ENCODE measurements at regions not wholly inside any gene's neighbourhood (a gene's known extent, or its start where the extent isn't known, plus 50 kb on each side); places are given as distances from the start of the nearest gene placed in this dataset.

DNA sequence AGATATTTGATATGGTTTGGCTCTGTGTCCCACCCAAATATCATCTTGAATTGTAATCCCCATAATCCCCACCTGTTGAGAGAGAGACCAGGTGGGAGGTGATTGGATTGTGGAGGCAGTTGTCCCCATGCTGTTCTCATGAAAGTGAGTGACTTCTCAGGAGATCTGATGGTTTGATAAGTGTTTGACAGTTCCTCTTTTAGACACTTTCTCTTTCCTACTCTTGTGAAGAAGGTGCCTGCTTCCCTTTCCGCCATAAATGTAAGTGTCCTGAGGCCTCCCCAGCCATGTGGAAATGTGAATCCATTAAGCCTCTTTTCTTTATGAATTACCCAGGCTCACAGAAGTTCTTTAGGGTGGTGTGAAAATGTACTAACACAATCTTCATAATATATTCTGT is 1404.0 kb upstream of the ADGRB3 start:
- Histone ChIP-seq H4K20me1 (ENCODE audit: low read length) (no peaks in the 10 kb centered on the region), H3K4me3 (ENCODE audit: low read length) (no peak overlapping the region), H3K4me2 (ENCODE audit: low read length) (no peak overlapping the region), H3K9ac (ENCODE audit: low read length) (no peak overlapping the region), H3F3A (ENCODE audit: low read length, unreplicated experiment) (no peaks in the 10 kb centered on the region), H3K36me3 (ENCODE audit: low read depth, low read length) (no peaks in the 10 kb centered on the region), H3K27me3 (ENCODE audit: low read length) (no peaks in the 10 kb centered on the region), H3K9me2 (replicated peaks; ENCODE audit: low read length) (no peaks in the 10 kb centered on the region), H2AFZ (ENCODE audit: low read length) (no peak overlapping the region), H3K9me3 (ENCODE audit: low read length) (no peaks in the 10 kb centered on the region), H3K4me1 (ENCODE audit: insufficient read depth, low read length) (no peaks in the 10 kb centered on the region), H3K27ac (ENCODE audit: low read length) (no peak overlapping the region), H3K79me2 (ENCODE audit: low read length) (no peaks in the 10 kb centered on the region)
- ChIA-PET POLR2A (ENCODE audit: unreplicated experiment) (no interaction called here), CTCF (no interaction called here)
- TF ChIP-seq, protein P1, sequence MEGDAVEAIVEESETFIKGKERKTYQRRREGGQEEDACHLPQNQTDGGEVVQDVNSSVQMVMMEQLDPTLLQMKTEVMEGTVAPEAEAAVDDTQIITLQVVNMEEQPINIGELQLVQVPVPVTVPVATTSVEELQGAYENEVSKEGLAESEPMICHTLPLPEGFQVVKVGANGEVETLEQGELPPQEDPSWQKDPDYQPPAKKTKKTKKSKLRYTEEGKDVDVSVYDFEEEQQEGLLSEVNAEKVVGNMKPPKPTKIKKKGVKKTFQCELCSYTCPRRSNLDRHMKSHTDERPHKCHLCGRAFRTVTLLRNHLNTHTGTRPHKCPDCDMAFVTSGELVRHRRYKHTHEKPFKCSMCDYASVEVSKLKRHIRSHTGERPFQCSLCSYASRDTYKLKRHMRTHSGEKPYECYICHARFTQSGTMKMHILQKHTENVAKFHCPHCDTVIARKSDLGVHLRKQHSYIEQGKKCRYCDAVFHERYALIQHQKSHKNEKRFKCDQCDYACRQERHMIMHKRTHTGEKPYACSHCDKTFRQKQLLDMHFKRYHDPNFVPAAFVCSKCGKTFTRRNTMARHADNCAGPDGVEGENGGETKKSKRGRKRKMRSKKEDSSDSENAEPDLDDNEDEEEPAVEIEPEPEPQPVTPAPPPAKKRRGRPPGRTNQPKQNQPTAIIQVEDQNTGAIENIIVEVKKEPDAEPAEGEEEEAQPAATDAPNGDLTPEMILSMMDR (conservative IDR thresholded peaks at IDR 0.05; ENCODE audit: low read depth, low read length) = no peak
- no peak for TF ChIP-seq EZH2phosphoT487 (IDR thresholded peaks at IDR 0.05; ENCODE audit: borderline replicate concordance, low read length)
- no peak for TF ChIP-seq EZH2 (IDR thresholded peaks at IDR 0.05; ENCODE audit: low read length, unreplicated experiment)
- intact Hi-C loops (cut with micrococcal nuclease) = no loop called here
- BruUV-seq (replicated peaks) = no TSS peak
- ATAC-seq (no peak), DNase-seq (no peak)

DNA sequence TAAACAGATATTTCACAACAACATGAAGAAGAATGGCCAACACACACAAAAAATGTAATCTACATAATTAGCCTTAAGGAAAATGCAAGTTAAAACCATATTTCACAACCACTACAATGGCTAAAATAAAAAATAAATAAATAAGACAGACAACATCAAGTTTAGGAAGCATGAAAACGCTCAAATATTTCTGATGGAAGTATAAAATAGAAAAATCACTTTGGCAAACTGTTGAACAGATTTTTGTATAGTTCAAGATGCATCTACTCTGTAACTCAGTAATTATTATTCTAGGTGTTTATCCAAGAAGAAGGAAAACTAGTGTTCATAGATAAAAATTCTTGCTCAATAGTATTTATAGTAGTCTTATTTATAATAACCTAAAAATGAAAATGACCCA is 1410.1 kb upstream of the ADGRB3 start:
- Histone ChIP-seq H3K79me2 (ENCODE audit: low read length) (no peaks in the 10 kb centered on the region), H4K20me1 (ENCODE audit: low read length) (no peaks in the 10 kb centered on the region), H3K27ac (ENCODE audit: low read length) (no peak overlapping the region), H3K4me2 (ENCODE audit: low read length) (no peak overlapping the region), H3K9me3 (ENCODE audit: low read length) (no peaks in the 10 kb centered on the region), H3K9me2 (replicated peaks; ENCODE audit: low read length) (no peaks in the 10 kb centered on the region), H2AFZ (ENCODE audit: low read length) (no peak overlapping the region), H3K4me3 (ENCODE audit: low read length) (no peak overlapping the region), H3K9ac (ENCODE audit: low read length) (no peak overlapping the region), H3K27me3 (ENCODE audit: low read length) (no peaks in the 10 kb centered on the region), H3K4me1 (ENCODE audit: insufficient read depth, low read length) (no peaks in the 10 kb centered on the region), H3F3A (ENCODE audit: low read length, unreplicated experiment) (no peaks in the 10 kb centered on the region), H3K36me3 (ENCODE audit: low read depth, low read length) (no peaks in the 10 kb centered on the region)
- ChIA-PET POLR2A (ENCODE audit: unreplicated experiment) (no interaction called here), CTCF (no interaction called here)
- intact Hi-C loops (cut with micrococcal nuclease) = no loop called here
- no peak for TF ChIP-seq EZH2 (IDR thresholded peaks at IDR 0.05; ENCODE audit: low read length, unreplicated experiment)
- no peak for TF ChIP-seq EZH2phosphoT487 (IDR thresholded peaks at IDR 0.05; ENCODE audit: borderline replicate concordance, low read length)
- TF ChIP-seq, protein P1 (conservative IDR thresholded peaks at IDR 0.05; ENCODE audit: low read depth, low read length) = no peak
- DNase-seq (no peak), ATAC-seq (no peak)
- no TSS peak for BruUV-seq (replicated peaks)

DNA sequence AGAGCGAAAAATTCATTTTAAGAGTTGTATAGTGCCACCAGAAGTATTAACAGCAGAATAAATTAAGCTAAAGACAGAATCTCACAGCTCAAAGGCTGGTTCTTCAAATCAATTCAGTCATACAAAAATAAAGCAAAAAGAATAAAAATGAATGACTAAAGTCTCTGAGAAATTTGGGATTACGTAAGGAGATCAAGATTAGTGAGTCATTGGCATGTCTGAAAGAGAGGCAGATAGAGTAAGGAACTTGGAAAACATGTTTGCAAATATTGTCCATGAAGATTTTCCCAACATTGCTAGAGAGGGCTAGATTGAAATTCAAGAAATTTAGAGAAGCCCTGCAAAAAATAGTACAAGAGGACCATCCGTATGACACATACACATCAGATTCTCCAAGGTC is 1413.9 kb upstream of the ADGRB3 start:
- Histone ChIP-seq H3K9me2 (replicated peaks; ENCODE audit: low read length) (no peaks in the 10 kb centered on the region), H3K27me3 (ENCODE audit: low read length) (no peaks in the 10 kb centered on the region), H3K36me3 (ENCODE audit: low read depth, low read length) (no peaks in the 10 kb centered on the region), H3K27ac (ENCODE audit: low read length) (no peak overlapping the region), H3K4me2 (ENCODE audit: low read length) (no peak overlapping the region), H3K4me3 (ENCODE audit: low read length) (no peak overlapping the region), H2AFZ (ENCODE audit: low read length) (no peak overlapping the region), H3K79me2 (ENCODE audit: low read length) (no peaks in the 10 kb centered on the region), H3K9me3 (ENCODE audit: low read length) (no peaks in the 10 kb centered on the region), H3F3A (ENCODE audit: low read length, unreplicated experiment) (no peaks in the 10 kb centered on the region), H3K9ac (ENCODE audit: low read length) (no peak overlapping the region), H3K4me1 (ENCODE audit: insufficient read depth, low read length) (no peaks in the 10 kb centered on the region), H4K20me1 (ENCODE audit: low read length) (no peaks in the 10 kb centered on the region)
- POLR2A ChIA-PET (ENCODE audit: unreplicated experiment) = no interaction called here
- intact Hi-C loops (cut with micrococcal nuclease) = no loop called here
- no peak for ATAC-seq
- DNase-seq = peak; percentile 9
- CTCF ChIA-PET = no interaction called here
- BruUV-seq (replicated peaks) = no TSS peak
- TF ChIP-seq, protein P1 (conservative IDR thresholded peaks at IDR 0.05; ENCODE audit: low read depth, low read length) = no peak
- TF ChIP-seq EZH2 (IDR thresholded peaks at IDR 0.05; ENCODE audit: low read length, unreplicated experiment) = no peak
- no peak for TF ChIP-seq EZH2phosphoT487 (IDR thresholded peaks at IDR 0.05; ENCODE audit: borderline replicate concordance, low read length)
